Upper lobe of left lung (tissue), 6 donors: ENCODE measurements at regions not wholly inside any gene's neighbourhood (a gene's known extent, or its start where the extent isn't known, plus 50 kb on each side); places are given as distances from the start of the nearest gene placed in this dataset.
"Not testable (repeated sequence)": the region's sequence is repeated elsewhere in the genome, so short reads cannot be mapped to it uniquely, and the experiment has no call there.

ENCODE experiments used
- ATAC-seq, 2 donors: fragments of 200-7000 bp; cut with Tn5 transposase; one replicate each; pipeline ENCODE4 v1.9.1; 2022; ENCODE audit warnings: mild to moderate bottlenecking in 2 of 2, moderate library complexity in 2 of 2; ENCODE audit not compliant: low FRiP score in 2 of 2
- DNase-seq, 2 donors: peaks; one replicate each; pipeline ENCODE4 v3.0.0-alpha.2; 2019 to 2020
- H3K27ac ChIP-seq, 4 donors: fragments of 200-600 bp; sonication (generic); one replicate each; pipeline ENCODE4 v1.5.1; 2016 to 2019
- H3K27me3 ChIP-seq, 4 donors: fragments of 200-600 bp; sonication (generic); one replicate each; pipeline ENCODE4 v1.5.1; 2017 to 2019
- H3K36me3 ChIP-seq, 4 donors: fragments of 200-600 bp; sonication (generic); one replicate each; pipeline ENCODE4 v1.5.1; 2016 to 2019
- H3K4me1 ChIP-seq, 4 donors: fragments of 200-600 bp; sonication (generic); one replicate each; pipeline ENCODE4 v1.5.1; 2018 to 2019
- H3K4me3 ChIP-seq, 4 donors: fragments of 200-600 bp; sonication (generic); one replicate each; pipeline ENCODE4 v1.5.1; 2017 to 2019; ENCODE audit warnings: mild to moderate bottlenecking in 2 of 4, moderate library complexity in 1 of 4
- H3K9me3 ChIP-seq, 4 donors: fragments of 200-600 bp; sonication (generic); one replicate each; pipeline ENCODE4 v1.5.1; 2018 to 2019
- CTCF ChIP-seq, 6 experiments: fragments of 450-650 bp in 4 of 6; fragments of 200-600 bp in 2 of 6; sonication (generic) in 2 of 6; IDR thresholded peaks; one replicate each; pipeline ENCODE4 v1.5.1; 2016 to 2019; ENCODE audit warnings: antibody characterized with exemption in 6 of 6
- EP300 ChIP-seq, 4 donors: sonication (generic); formaldehyde crosslinking; IDR thresholded peaks; one replicate each; pipeline ENCODE4 v1.5.1; 2017; ENCODE audit warnings: antibody characterized with exemption in 4 of 4, control low read depth in 2 of 4
- POLR2A ChIP-seq, 4 donors: fragments of 450-650 bp; IDR thresholded peaks; one replicate each; pipeline ENCODE4 v1.5.1; 2016 to 2017; ENCODE audit warnings: antibody characterized with exemption in 4 of 4, mild to moderate bottlenecking in 2 of 4
- POLR2AphosphoS5 ChIP-seq, 2 donors: sonication (generic); formaldehyde crosslinking; IDR thresholded peaks; one replicate each; pipeline ENCODE4 v1.5.1; 2017; ENCODE audit warnings: antibody characterized with exemption in 2 of 2
- WGBS, 2 donors: methylation state at CpG; one replicate each; pipeline ENCODE4 v1.1.5; 2017 to 2018; 5-methylcytosine and 5-hydroxymethylcytosine counted together
- donor health status: DM: no; HTN: no; CAD: no; lungs with moderate emphysema.
- donor health status: DM: no; HTN: yes; CAD: no; lungs with severe emphysema.

DNA sequence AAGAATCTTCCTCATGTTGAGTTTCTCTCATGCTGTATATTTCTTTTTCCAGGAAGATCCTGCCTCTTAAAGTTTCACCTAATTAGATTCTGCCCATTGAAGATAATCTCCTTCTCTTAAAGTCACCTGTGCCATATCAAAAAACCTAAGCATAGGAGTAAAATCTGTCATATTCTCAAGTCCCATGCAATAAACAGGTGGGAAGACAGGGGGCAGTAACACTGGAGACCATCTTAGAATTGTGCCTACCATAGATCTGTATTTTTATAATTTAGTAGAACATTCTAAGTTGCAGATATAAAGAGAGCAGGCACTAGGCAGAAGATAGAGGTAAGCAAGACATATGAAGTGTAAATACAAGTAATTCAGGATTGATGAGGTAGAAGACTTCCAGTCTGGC is 763.5 kb upstream of the MANEA start:
- no peak for ATAC-seq
- TF ChIP-seq POLR2AphosphoS5 (IDR thresholded peaks at IDR 0.05) (no peak), CTCF (IDR thresholded peaks at IDR 0.05) (no peak), POLR2A (IDR thresholded peaks at IDR 0.05) (no peak), EP300 (IDR thresholded peaks at IDR 0.05) (no peak)
- no peaks in the 10 kb centered on the region for H3K36me3 ChIP-seq

GRCh38 chr6:94801344-94801743 is 776.0 kb upstream of the MANEA start:
- Histone ChIP-seq H3K4me1 (no peaks in the 10 kb centered on the region), H3K4me3 (no peak overlapping the region), H3K27ac (no peak overlapping the region), H3K27me3 (no peaks in the 10 kb centered on the region), H3K9me3 (no peaks in the 10 kb centered on the region), H3K36me3 (no peaks in the 10 kb centered on the region)
- 60 to 69% methylated on average over 3 of the region's 3 CpGs for WGBS, 2 donors
- no peak for DNase-seq
- ATAC-seq = no peak
- TF ChIP-seq POLR2AphosphoS5 (IDR thresholded peaks at IDR 0.05) (no peak), CTCF (IDR thresholded peaks at IDR 0.05) (no peak), POLR2A (IDR thresholded peaks at IDR 0.05) (no peak), EP300 (IDR thresholded peaks at IDR 0.05) (no peak)

More for the DNA sequence above, 763.5 kb upstream of the MANEA start:
- no peak for DNase-seq
- no peaks in the 10 kb centered on the region for H3K4me1 ChIP-seq
- no peak overlapping the region for H3K4me3 ChIP-seq
- H3K27me3 ChIP-seq = no peaks in the 10 kb centered on the region
- H3K9me3 ChIP-seq = no peaks in the 10 kb centered on the region
- H3K27ac ChIP-seq = no peak overlapping the region

- TF ChIP-seq EP300 (IDR thresholded peaks at IDR 0.05) = no peak
- no peak for TF ChIP-seq POLR2A (IDR thresholded peaks at IDR 0.05)
- TF ChIP-seq POLR2AphosphoS5 (IDR thresholded peaks at IDR 0.05) = no peak
- TF ChIP-seq CTCF (IDR thresholded peaks at IDR 0.05) = no peak
- H3K4me3 ChIP-seq = no peak overlapping the region
- H3K27me3 ChIP-seq = no peaks in the 10 kb centered on the region
- no peaks in the 10 kb centered on the region for H3K36me3 ChIP-seq
- no peak for ATAC-seq
- no peak for DNase-seq
- no peak overlapping the region for H3K27ac ChIP-seq
- H3K4me1 ChIP-seq = no peaks in the 10 kb centered on the region
- no peaks in the 10 kb centered on the region for H3K9me3 ChIP-seq
- WGBS, 2 donors = 70 to 77% methylated on average over 4 of the region's 4 CpGs
Observed at GRCh38 chr6:94785514-94785913, 791.8 kb upstream of the MANEA start.

DNA sequence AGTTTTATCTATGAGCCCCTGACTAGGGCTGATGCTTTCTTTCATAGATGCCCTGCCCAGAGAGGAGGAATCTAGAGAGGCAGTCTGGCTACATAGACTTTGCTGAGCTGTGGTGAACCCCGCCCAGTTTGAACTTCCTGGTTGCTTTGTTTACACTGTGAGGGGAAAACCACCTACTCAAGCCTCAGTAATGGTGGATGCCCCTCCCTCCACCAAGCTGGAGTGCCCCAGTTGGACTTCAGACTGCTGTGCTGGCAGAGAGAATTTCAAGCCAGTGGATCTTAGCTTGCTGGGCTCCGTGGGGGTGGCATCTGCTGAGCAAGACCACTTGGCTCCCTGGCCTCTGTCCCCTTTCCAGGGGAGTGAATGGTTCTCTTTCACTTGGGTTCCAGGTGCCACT is 792.3 kb upstream of the MANEA start:
- not testable (repeated sequence) for H3K9me3 ChIP-seq, ATAC-seq, H3K27me3 ChIP-seq, H3K36me3 ChIP-seq, H3K27ac ChIP-seq, H3K4me1 ChIP-seq, H3K4me3 ChIP-seq
- 57% methylated on average over 2 of the region's 2 CpGs; no CpG with 5 or more reads in 1 of the 2 donors for WGBS, 2 donors
- peak in 1 of 2 donors; percentile 80 for DNase-seq

DNA sequence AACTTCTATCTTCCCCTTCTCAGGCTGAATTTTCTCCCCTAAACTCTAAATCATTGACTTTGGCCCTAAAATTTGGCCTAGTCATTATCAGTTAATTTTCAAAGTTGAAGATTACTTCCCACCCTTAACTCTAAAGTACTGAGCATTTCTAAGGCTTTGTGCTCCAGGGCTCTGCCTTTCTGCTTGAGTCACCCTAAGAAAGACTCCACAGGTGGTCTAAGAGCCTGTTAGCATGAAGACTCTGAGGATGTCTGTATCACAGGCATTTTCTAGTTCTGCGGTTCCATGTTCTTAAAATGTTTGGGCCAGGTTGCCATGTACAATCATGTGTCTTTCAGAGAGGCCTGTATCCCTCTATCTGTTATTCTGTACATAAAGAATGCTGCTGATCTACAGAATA is 808.1 kb upstream of the MANEA start:
- no peak overlapping the region for H3K4me3 ChIP-seq
- no peak overlapping the region for H3K27ac ChIP-seq
- H3K27me3 ChIP-seq = no peaks in the 10 kb centered on the region
- H3K4me1 ChIP-seq = no peaks in the 10 kb centered on the region
- WGBS, 2 donors = 78 to 94% methylated on average over 1 of the region's 1 CpG
- DNase-seq = no peak
- H3K36me3 ChIP-seq = no peaks in the 10 kb centered on the region
- no peak for ATAC-seq
- TF ChIP-seq POLR2AphosphoS5 (IDR thresholded peaks at IDR 0.05) = no peak
- no peak for TF ChIP-seq CTCF (IDR thresholded peaks at IDR 0.05)
- H3K9me3 ChIP-seq = no peaks in the 10 kb centered on the region
